Dermis microvascular lymphatic vessel endothelial cell (primary cell): ENCODE measurements at regions not wholly inside any gene's neighbourhood (a gene's known extent, or its start where the extent isn't known, plus 50 kb on each side); places are given as distances from the start of the nearest gene placed in this dataset.
"Not testable (repeated sequence)": the region's sequence is repeated elsewhere in the genome, so short reads cannot be mapped to it uniquely, and the experiment has no call there.

Experiments used
- DNase-seq, 2 donors: peaks; one replicate each; pipeline versions ENCODE4 v3.0.0 to v3.0.0-alpha.2; 2010; ENCODE audit warnings: low read depth in 2 of 2

DNA sequence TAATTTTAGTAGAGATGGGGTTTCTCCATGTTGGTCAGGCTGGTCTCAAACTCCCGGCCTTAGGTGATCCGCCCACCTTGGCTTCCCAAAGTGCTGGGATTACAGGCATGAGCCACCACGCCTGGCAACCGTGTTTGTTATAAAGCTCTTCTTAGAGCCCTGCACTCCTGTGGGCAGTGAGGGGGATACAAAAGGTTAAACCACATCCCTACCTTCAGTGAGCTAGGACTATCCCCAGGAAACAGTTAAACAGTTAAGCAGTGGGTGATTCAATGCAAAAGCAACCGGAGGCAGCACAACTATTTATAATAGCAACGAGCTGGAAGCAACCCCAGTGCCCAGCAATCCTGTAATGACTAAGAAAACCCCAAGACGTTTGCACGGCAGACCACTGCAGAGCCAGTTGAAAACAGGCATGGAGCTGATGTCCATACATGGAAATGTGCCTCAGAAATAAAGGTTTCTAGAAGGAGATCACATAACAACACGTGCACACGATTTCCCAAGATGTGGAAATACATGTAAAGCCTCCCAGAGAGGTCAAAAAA, 107.2 kb upstream of the LYZL2 start:
- DNase-seq: peak in 1 of 2 donors; percentile 90

GRCh38 chr10:30734901-30735300, 105.3 kb upstream of the LYZL2 start:
- DNase-seq: no peak

- no peak for DNase-seq
Observed at GRCh38 chr10:30732671-30733070, 103.1 kb upstream of the LYZL2 start.

DNA sequence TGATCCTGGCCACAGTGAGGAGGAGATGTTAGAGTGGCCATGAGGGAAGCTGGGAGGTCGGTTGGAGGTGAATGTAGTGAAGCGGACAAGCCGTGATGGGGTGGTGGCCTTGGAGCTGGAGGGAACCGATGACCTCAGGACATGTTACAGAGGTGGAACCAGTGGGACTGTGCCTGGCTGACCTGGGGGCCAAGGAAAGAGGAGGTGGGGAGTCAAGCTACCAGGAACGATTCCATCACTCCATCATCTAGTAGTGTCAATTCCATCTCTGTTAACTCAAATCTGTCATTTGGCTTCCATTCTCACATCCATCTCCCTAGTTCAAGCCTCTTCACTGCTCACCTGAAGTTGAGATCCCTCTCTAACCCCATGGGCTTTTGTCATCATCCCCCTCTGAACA, 102.4 kb upstream of the LYZL2 start:
- DNase-seq: no peak

- DNase-seq: no peak
Observed at GRCh38 chr10:30730306-30730705, 100.8 kb upstream of the LYZL2 start.

- no peak for DNase-seq
Observed at GRCh38 chr10:30728766-30729165, 99.2 kb upstream of the LYZL2 start.

DNA sequence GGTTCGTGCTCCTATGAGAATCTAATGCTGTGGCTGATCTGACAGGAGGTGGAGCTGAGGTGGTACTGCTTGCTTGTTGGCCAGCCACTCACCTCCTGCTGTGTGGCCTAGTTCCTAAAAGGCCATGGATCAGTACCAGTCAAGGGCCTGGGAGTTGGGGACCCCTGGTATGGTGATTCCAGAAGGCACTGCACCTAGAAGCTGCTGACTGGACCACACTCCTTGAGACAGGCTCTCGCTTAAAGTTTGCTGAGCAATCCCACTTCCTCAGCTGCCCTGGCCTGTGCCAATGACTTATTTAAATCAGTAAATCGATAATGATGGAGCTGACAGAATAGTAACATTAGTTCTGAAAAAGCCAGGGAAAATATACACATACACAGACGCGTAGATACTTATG, 98.6 kb upstream of the LYZL2 start:
- DNase-seq: no peak

DNA sequence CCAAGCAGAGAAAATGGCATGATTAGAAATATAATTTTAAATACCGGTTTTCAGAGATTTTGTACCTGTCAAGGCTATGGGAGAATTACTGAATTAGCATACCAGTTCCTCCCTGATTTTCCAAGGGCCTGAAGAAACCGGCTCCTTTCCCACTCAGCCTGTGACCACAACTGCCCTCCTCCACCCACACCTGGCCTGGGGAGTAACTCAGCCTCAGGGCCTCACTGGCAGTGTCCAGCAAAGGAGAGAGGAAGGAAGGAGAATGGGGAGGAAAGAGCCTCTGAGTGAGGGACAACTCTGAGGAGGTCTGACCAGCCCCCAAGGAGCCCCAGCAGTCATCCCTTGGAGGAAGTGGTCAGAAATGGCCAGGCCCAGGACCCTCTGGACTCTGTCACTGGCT, 98.0 kb upstream of the LYZL2 start:
- no peak for DNase-seq

DNA sequence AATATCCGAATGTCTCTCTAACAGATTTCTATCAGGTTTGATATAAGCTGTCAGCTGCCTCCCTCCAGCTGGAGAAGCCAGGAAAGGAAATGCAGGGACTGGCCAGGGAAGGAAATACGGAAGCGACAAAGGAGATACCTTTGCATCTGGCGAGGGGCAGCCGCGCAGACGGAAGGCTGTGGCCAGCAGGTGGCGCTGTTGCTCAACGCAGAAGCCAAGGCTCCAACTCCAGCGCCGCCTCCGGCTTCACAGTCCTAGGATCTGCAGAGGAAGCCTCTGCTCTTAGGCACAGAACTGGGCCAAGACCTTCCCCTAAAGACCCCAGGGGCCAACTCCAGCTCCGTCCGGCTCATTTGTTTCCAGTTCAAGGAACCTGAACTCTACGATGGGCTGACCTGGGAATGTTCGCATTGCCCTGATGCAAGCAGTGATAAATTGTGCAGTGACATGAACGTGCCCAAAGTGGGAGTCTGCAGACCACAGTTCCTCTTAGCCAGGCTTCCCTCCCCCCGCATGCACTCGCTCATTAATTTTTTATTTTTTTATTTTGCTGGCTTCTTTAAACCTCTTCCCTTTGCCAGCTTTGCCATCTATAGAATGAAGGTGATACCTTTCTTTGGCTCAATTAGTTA, 97.3 kb upstream of the LYZL2 start:
- DNase-seq: peak; percentile 36 to 73

GRCh38 chr10:30725661-30726060, 96.1 kb upstream of the LYZL2 start:
- DNase-seq: no peak

- no peak for DNase-seq
Observed at GRCh38 chr10:30724296-30724695, 94.7 kb upstream of the LYZL2 start.

- DNase-seq: no peak
Observed at GRCh38 chr10:30722956-30723620, 93.5 kb upstream of the LYZL2 start.

- DNase-seq: no peak
Observed at GRCh38 chr10:30719832-30720231, 90.3 kb upstream of the LYZL2 start.

DNA sequence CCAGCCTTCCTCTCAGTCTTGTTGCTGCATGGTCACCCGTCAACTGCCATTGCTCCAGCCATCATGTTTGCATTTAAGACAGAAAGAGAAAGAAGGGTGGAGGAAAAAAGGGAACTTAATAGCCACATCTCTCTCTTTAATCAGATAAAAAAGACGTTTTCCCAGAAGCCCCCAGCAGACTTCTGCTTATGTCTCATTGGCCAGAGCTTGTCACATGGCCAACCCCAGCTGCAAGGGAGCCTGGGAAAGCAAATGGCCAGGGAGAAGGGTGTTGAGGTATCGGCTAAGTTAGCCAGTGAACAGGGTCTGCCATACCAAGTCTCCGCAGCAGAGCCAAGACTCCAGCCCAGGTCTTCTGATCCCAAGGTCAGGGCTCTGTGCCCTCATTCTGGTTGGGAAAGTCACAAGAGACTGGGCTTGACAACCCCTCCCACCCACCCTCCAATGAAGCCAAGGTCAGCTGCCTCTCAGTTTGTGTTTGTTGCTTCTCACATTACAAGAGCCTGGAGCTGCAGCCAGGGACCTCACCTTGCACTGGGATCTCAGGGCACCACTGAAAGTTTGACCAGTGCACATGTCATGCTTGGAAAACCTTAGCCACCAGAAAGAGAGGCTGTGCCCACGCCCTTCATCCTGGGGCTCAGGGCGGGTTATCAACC, 80.3 kb upstream of the LYZL2 start:
- DNase-seq: no peak

DNA sequence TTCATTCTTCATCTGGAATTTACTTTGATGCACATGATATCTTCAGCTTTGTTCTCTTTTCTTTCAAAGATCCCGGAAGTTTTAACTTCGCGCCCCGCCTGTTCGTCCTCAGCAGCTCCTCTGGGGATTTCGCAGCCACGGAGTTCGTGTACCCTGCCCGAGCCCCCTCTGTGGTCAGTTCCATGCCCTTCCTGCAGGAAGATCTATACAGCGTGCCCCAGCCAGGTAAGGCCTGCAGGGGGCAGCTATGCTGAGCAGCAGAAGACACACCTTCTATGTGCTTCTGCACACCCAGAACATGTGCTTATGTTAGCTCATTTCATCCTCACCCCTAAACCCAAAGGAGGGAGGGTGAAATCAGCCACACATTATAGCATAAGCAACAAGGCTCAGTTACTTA, 79.7 kb upstream of the LYZL2 start:
- no peak for DNase-seq

- no peak for DNase-seq
Observed at GRCh38 chr10:30708234-30708633, 78.7 kb upstream of the LYZL2 start.

DNA sequence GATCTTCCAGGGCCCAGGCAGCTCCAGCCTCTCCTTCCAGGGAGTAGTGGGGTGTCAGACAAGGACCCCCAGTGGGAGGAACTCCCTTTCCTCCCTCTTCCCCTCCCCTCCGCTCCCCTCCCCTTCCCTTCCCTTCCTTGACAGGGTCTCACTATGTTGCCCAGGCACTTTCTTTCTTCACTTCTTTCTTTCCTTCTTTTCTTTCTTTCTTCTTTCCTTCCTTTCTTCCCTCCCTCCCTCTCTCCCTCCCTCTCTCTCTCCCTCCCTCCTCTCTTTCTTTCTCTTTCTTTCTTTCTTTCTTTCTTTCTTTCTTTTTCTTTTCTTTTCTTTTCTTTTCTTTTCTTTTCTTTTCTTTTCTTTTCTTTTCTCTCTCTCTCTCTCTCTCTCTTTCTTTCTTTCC, 76.6 kb upstream of the LYZL2 start:
- DNase-seq: not testable (repeated sequence)

- DNase-seq: no peak
Observed at GRCh38 chr10:30705625-30706149, 76.1 kb upstream of the LYZL2 start.

DNA sequence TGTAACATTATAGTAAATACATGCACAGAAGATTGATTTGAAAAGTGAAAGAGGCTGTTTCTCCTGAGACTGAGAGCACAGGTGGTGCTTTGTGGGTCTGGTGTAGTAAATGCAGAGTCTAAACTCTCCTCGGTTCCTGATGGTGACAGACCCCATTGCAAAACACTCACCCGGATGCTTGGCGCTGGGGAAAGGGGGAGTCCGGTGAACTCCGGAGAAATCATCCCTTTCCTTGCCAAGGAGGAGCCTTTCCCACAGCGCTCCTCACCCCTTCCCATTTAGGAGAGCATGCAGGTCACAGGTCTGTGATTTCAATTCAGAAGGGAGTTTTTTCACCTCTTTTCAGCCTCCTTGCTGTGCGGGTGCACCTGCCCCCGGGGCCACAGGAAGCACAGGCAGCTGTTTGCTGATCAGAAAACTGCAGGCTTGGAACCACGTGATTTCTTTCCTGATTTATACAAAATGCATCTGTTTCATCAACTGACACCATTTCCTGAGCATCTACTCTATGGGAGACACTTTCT, 75.6 kb upstream of the LYZL2 start:
- no peak for DNase-seq

DNA sequence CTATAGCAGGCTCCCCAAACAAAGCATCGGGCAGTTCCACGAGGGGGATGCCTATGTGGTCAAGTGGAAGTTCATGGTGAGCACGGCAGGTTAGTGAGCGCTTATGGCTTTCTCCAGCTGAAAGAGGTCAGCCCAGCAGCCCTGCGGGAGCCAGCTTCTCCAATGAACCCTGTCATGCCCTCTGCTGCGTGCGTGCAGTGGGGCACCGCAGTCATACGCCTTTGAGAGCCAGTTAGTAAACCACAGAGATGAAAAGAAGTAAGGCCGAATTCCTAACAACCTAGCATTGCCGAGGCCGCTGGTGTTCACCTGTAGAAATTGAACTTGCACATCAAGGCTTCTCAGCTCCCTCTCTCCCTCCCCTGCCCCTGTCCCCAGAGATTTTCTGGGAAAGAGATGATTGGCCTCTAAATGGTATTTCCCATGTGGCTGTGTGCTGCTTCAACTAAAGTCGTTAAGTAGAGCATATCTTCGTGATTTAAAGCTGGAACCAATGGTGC, 75.1 kb upstream of the LYZL2 start:
- not testable (repeated sequence) for DNase-seq

GRCh38 chr10:30704026-30704600, 74.6 kb upstream of the LYZL2 start:
- no peak for DNase-seq

GRCh38 chr10:30703446-30703845, 73.9 kb upstream of the LYZL2 start:
- DNase-seq: not testable (repeated sequence)
